Hepatocyte (in vitro differentiated cells): ENCODE measurements at regions not wholly inside any gene's neighbourhood (a gene's known extent, or its start where the extent isn't known, plus 50 kb on each side); places are given as distances from the start of the nearest gene placed in this dataset.

ENCODE experiments used
- CTCF ChIP-seq: fragments of 200-600 bp; sonication (generic); IDR thresholded peaks from 2 replicates; pipeline ENCODE4 v1.5.1; 2016; ENCODE audit warnings: antibody characterized with exemption, mild to moderate bottlenecking; ENCODE audit not compliant: poor library complexity
- EZH2 ChIP-seq: fragments of 200-600 bp; sonication (generic); IDR thresholded peaks from 2 replicates; pipeline ENCODE4 v1.6.1; 2016; ENCODE audit warnings: antibody characterized with exemption, mild to moderate bottlenecking, borderline replicate concordance
- EZH2phosphoT487 ChIP-seq: fragments of 200-600 bp; sonication (generic); IDR thresholded peaks from one replicate; pipeline ENCODE4 v1.6.1; 2018; ENCODE audit warnings: antibody characterized with exemption, mild to moderate bottlenecking, low read depth, moderate library complexity; ENCODE audit not compliant: unreplicated experiment, severe bottlenecking

DNA sequence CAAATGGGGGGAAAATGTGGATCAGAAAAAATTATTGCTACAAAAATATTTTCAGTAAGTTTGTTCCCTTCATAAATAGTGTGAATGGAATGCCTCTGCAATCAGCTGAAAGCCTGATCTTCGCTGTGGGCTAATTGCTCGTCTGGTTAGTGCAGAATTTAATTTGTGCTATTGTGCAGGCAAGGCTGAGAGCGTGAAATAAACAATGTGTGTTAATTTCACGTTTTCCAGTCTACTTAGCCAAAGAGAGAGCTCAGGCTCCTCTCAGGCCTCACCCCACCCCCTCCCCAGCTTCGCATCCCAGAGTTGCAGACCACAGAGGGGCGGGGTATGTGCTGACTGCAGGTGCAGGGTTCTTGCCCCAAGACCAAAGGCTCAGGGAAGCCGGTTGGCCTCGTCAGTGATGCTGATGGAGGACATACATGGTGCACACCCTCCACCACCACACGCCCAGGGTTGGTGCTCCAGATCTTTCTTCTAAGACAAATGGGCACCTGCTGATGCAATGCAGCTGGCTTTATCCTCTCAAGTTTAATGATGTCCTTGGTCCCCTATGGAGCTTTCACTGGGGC lies 302.6 kb upstream of the SLC14A2 start:
- TF ChIP-seq CTCF (no peak), EZH2phosphoT487 (no peak), EZH2 (no peak)
